HS-27A (cell line): ENCODE measurements at regions not wholly inside any gene's neighbourhood (a gene's known extent, or its start where the extent isn't known, plus 50 kb on each side); places are given as distances from the start of the nearest gene placed in this dataset.

Experiments
- DNase-seq: peaks from one replicate; pipeline ENCODE4 v3.0.0-alpha.2; 2012; ENCODE audit warnings: low read depth, missing footprints

DNA sequence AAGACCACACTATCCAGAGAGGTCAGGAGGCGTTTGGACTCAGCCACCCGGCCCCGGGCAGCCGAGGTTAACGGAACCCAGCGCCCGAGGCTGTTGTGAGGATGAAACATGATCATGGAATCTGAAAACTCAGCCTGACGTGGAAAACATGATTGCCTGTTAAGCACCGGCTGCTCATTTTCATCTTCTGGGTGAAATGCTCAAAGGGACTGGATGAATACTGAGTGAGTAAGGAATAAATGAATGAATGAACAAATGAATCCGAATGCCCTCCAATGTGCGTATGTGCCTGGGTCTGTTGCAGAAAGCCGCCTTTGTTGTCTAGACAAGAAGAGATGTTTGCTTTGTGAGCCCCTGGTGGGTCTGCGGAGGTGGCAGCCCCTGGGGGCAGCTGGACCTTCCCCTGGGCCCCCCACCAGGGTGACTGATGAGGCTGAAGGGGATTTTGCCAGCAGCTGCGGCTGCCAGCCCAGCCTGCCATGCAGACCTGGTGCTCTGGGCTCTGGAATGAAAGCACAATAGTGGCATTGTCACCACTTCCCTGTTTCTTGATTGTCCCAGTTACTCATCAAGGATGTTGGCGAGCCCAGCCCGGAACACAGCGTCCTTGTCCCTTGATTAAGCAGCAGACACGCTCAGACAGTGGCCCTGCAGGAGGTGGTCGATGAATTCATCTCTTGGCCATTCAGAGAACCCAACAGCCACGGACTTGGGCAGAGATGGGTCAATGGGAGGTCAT lies 211.1 kb downstream of the ANKRD60 start:
- no peak for DNase-seq

DNA sequence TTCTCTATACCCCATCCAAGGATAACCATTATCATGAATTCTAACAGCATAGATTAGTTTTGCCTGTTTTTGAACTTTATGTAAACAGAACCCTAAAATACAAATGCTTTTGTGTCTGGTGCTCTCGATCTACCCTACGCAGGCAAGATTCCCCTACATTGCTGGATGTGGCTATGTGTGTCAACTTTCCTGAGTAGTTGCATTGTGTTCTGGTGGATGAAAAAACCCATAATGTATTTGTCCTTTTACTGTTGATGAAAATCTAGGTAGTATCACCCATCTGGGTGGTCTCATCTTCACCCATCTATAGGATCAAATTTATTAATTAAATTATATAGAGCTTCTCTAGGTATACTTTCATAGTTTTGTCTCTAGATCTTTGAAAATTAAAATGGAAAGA lies 211.7 kb downstream of the ANKRD60 start:
- DNase-seq, result no peak

DNA sequence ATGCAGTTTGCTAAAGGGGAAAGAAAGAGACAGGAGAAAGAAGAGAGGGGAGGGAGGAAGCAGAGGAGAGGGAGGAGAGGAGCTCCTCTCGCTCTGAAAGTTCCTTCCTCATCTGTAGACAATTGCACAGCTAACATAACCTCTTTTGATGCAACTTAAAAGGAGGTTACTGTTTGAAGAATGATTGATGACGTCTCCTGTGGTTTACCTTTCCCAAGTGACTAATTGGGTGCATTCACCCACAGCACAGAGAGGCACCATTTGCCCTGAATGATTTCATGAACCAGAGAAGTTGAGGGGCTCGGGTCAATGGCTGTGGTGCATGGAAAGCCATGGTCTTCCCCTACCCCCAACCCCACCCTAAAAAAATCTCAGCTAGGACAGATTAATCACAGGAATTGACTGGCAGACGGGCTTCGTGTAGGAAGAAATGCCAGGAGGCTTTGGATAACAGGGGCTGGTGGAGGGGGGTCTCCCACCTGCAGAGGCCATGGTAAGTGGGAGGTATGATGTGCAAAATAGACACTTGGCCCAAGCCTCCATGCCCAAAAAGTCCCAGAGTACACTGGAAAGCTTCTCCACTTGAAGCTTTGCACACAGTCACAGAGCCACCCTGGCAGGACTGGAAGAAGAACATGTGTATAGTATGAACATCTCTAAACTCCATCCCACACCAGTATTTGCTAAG lies 213.7 kb downstream of the ANKRD60 start:
- no peak for DNase-seq

DNA sequence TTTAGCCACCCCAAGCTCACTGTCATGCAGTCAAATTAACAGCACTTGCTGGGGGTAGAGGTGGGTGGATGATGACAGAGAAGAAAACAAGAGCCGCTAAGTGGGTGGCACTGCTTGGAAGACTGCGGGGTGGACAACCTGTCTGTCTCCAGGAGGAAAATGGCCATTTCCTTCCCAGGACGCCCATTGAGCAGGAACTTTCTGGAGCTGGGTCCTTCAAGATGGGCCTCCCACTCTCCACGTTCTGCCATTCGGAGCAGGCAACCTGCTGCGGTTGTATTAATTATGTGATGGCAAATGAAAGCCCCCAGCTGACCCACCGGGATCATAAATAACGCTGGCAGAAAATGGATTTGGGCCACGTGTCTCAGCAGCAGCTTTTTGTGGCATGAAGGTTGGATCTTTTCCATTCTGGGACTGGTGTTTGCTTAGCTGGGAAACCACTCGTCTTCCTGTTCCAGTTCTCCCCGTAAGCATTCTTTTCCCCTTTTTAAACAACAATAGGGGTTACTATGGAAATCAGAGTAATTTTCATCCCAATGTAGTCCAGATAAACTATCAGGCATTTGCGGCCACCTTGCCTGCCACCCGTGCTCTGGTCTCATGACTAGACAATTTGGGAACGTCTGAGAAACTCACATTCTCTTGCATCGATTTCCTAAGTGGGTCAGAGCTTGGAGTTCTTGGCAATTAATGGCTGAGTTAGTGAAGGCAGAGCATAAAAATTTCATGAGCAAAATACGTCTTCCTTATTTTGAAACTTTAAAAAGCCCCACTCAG lies 215.5 kb downstream of the ANKRD60 start:
- DNase-seq, result no peak

DNA sequence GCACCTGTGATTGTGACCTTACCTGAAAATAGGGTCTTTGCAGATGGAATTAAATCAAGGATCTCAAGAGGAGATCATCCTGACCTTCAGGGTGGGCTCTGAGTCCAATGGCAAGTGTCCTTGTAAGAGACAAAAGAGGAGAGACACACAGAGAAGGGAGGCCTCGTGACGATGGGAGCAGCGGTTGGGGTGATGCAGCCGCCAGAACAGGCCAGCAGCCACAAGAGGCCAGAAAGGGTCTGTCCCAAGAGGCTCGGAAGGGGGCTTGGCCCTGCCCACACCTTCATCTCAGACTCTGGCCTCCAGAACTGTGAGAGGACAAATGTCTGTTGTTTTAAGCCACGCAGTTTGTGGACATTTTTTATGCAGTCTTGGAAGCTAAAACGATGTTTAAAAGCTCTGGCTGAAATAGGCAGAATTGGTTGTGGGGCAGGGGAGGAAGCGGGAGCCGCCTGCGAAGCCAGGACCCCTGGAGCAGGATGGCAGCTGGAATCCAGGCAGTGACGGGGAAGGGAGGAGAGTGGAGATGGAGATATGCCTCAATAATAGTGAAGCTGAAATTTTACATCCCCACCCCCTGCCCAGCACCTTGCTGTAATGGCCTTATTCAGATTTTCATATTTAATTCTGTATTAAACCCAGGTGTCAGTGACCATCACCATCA lies 216.4 kb downstream of the ANKRD60 start:
- no peak for DNase-seq

DNA sequence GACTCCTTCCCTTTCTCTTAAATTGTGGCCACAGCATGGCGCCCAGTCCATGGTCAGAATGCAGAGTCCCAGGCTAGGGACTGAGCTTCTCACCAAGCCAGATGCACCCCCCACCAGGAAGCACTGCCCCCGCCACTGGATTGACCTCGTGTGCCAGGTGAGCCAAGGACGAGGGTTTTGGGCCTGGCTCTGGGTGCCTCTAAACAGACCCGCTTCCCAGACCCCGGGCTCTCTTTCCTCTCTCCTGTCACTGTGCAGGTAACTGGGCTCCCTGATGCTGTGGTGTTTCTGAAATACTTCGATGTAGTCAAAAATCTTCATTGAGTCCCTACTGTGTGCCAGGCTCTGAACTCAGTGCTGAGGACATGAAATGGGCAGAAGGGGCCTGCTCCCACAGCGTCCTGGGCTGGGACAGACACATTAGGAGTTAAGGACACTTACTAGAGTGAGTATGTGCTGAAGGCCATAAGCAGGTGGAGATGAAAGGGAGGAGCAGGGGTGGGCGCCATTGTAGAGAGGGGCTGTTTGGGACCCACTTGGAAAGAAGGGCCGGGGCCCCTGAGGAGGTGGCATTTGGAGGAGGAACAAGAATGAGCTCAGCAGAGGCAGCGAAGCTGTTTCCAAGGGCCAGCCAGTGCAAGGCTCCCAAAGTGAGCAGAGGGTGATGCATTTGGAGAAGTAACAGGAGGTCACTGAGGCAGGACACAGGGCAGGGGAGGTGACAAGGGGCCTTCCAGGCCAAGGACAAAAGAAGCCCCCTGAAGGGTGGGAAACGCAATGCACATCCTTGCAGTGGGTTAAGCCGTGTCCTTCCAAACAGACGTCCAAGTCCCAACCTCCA lies 217.1 kb downstream of the ANKRD60 start:
- DNase-seq, result no peak

DNA sequence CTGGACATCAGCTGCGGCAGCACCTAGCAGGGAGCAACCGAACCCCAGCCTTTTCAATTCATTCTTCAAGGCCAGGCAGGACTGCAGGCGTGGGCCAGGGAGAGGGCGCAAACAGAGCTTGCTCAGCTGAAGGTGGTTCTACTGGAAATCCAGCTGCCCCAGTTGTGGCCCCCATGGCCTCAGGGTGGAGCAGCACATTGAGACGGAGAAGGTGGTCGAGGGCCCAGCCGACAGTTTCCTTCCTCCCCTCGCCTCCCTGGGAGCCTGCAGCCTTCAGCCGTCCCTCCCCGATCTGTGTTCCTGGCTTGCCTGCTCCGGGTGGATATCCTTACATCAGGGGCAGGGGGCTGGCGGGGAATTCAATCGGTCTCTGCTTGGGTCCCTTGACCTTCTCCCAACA lies 217.8 kb downstream of the ANKRD60 start:
- no peak for DNase-seq

DNA sequence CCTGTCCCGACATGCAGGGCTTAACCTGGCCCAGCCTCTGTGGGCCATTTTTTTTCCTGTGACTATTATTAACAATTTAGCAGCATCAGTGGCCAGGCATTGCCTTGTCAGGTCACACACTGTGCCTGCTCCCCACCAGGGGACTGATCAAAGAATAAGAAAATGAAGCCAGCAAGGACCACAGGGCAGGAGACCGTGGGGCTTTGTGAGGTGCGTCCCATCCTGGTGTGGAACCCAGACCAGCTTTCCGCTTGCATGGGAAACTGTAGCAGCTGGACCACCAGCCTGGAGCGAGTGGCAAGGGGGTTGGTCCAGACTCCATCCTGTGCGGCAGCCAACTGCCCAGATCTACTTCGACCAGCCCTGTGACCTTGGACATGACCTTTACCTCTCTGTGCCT lies 218.3 kb downstream of the ANKRD60 start:
- no peak for DNase-seq

DNA sequence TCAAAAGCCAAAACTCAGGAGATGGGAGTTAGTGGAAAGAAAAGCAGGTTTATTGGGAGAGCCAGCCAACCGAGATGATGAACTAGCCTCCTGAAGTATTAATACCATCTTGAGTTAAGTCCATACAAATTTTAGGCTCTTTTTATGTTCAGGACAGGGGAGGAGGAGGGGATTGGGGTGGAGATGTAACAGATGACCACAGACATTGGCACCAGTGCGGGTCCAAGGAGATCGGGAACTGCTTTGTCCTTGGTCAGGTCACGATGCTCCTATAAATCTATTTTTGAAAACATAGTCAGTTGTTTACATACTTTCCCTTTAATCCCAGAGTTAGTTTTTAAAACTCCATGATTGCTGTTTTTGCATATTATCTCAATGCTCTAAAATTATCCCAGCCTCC lies 219.6 kb downstream of the ANKRD60 start:
- DNase-seq, result no peak

DNA sequence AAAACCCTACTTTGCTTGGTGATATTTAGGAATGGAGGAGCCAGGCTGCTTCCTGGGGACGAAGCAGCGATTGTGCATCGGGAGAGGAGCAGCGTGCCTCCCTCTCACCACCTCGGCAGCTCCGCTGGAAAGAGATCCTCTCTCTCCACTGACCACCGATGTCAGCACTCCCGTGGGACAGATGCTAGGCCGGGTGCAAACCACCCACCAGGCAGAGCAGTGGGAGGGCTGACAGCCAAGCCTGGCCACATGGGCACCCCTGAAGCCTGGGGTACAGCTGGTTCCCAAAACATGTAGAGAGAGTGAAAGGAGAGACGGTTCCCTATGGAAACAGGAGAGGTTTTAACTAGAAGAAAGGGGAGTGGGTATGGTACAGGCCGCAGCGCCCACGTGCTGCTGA lies 220.0 kb downstream of the ANKRD60 start:
- DNase-seq, result no peak

DNA sequence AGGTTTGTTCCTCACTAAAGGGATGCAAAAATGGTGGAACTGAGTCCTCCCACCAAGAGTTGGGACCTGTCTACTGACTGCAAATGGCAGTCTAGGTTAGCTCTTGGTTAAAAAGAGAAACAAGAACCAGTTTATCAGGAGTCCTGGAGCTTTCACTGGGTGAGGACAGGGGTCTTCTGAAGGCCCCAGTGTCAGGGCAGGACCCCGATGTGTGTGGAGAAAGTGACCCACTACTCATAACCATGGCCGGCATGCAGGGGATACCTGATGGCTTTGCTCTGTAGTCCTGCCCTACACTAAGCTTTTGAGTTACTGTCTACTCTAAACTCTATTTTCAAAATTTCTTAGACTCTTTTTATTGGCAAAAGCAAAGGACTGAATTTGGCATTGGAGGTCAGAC lies 220.5 kb downstream of the ANKRD60 start:
- DNase-seq, result no peak

DNA sequence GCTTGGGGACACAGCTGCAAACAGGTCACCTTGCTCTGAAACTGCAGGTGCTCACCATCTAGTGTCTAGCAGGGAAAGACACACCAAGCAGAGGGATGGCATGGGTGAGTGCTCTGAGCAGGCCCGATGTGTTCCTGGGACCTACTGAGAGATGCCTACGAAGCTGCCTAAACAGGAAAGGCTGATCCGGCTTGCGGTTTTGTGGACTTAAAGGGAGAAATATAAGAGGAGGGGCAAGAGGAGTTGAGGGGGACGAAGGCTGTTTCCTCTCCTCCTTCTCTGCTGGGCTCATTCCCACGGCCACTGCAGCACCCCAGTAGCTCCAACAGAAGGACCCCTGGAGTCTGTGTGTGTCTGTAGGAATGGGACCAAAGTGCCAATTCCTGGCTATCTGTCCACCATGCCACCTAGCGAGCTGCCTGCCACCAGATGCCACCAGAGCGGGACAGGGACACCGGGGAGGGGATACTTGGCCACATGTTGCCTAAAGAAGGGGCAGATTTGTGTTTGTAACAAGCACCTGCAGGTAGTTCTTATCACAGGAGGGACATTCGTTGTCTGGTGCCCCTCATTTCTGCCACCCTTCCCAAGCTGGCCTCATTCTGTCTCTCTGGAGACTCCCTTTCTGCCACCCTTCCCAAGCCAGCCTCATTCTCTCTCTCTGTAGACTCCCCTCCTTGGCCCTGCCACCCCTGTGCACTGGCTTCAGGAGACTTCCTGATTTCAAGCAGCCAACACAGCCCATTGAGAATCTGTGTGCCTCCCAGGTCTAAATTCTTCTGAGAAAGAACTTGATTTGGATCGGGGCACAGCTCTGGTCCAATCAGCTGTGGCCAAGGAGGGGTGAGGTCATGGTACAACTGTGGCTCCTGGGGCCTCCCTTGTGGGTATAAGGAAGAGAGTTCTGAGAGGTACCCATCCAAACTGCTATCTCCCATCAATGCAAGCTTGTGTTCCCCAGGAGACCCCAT lies 221.8 kb downstream of the ANKRD60 start:
- DNase-seq, result no peak

DNA sequence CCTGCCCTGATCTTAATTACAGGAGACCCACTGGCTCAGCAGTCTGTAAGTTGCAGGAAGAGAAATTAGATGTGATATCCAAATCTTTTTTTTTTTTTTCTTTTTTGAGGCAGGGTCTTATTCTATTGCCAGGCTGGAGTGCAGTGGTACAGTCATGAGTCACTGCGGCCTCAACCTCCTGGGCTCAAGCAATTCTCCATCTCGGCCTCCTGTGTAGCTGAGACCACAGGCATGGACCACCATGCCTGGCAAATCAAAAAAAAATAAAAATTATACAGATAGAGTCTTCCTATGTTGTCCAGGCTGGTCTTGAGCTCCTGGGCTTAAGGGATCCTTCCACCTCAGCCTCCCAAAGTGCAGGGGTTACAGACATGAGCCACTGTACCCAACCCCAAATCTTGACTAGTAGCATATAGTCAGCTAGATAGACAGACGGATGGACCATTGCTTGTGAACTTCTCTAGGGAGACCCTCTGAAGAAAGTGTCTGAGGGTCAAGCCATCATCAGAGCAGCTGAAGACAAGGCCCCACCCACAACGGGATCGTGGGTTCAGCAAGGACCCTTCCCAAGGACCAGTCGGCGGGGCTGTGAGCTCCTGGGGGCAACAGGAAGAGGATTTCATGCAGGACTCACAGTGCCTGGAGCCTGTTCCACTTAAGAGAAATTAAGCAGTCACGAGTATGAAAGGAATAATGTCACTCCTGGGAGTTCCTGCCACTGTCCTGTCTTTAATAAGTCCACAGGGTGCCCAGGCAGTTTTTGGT lies 222.7 kb downstream of the ANKRD60 start:
- DNase-seq, result no peak

DNA sequence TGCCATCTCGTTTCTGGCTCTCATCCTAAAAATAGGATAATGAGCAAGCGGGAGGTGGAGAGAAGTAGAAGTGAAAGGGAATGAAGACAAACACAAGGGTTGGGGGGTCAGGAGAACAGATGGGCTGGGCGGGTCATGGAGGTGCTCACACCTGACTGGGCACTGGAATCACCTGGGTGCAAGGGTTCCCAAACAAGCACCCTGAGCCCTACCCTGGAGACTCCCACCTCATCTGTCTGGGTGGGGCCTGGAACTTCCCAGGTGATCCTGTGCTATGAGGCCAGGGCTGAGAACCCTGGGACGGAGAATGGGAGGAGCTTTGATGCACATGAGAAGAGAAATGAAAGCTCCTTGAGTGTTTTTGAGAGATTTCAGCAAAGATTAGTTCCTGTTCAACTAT lies 223.6 kb downstream of the ANKRD60 start:
- DNase-seq, result no peak

DNA sequence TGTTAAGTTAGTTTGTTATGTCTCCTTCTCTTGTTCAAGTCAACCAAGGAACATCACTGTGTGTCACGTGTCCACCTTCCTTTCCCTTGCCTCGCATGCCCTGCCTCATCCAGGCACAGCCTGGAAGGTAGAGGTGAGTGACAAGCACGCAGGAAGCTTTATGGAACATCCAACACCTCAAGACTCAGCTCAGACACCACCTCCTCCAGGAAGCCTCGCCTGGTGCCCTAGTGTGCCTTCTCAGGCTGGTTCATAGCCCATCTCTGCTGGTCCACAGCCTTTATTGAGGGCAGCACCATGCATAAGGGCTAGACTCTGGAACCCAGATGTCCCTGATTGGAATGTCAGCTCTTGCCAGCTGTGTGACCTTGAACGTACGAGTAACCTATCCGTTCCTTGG lies 224.3 kb downstream of the ANKRD60 start:
- DNase-seq, result no peak

DNA sequence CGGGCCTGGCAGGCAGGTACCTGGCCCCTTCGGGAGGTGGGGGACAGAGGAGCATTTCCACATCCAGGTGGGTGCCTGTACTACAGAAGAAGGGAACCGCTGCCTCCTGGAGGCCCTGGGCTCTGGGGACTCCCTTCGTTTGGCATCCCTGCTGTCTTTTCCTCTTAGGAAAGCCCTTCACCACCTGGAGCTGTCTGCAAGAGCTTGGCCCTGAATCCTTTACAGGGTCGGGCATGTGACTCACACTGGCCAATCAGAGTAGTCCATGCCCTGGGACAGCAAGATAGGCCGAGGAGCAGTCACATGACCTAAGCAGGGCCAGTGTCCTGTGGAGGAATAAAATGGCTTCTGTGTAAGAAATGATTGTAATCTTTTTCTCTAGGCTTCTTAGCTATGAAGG lies 224.9 kb downstream of the ANKRD60 start:
- no peak for DNase-seq

DNA sequence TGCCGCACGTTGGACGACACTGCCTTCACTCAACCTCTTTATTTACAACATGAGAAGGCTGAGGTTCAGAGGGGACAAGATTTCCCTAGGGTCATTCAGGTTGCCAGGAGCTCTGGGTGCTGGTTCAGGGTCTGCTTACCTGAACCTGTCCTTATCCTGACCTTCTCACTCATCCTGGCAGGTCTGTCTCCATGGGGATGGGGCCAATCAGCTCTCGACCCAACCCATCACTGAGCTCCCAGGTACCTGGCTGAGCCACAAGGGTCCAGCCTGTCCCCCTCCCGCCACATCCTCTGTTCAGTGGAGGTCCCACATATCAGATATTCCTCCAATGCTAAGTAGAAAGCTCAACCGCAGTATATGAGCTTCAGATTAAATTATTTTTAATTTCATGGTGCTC lies 225.6 kb downstream of the ANKRD60 start:
- DNase-seq, result no peak

DNA sequence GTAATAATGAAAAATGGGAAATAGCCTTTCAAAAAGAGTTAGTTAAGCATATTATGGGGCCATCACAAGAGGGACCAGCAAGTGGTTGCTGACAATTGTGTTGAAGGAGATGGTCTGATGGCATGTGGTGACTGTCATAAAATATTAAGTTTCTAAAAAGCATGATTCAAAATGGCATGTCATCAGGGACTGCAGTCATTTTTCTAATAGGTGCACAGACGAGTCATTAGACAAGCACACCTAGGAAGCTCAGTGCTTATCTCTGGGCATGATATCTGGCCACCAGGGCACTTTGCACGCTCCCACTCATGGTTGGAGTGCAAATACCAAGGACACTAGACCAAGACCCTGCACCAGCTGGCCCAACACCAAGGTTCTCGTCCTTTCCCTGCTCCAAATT lies 226.5 kb downstream of the ANKRD60 start:
- no peak for DNase-seq

DNA sequence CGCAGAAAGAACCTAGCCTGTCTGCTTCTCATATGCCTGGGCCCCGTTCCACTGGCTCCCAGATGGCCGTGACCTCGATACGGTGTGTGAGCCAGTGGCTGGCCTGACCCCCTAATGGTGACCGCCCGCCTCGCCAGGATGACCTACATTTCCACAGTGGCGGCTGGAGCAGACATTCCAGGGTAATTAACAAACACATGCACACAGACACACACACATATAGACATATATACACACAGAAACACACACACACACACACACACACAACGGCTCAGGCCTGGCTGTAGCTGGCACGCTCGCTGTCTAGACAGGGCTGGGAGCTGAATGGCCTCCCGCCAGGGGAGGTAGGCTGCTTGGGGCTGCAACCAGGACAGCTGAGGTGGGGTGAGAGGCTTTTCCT lies 227.1 kb downstream of the ANKRD60 start:
- DNase-seq, result no peak

DNA sequence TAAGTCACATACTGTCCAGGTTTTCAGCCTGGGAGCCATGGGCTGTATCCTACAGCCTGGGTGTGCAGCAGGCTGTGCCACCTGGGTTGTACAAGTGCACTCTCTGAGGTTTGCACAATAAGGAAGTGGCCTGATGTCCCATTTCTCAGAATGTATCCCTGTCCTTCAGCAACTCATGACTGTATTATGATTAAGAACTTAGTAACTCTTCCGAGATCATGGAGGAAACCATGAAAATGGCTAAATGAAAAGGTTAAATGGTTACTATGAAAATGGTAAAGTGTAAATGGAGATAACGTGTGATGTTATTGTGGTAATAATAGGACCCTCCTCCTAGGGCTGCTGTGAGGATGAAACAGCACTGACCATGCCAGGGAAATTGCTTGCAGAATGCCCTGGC lies 227.6 kb downstream of the ANKRD60 start:
- no peak for DNase-seq
